K562 (cell line): ENCODE measurements at regions not wholly inside any gene's neighbourhood (a gene's known extent, or its start where the extent isn't known, plus 50 kb on each side); places are given as distances from the start of the nearest gene placed in this dataset.
A peak's percentile ranks its signal among the peaks of the same experiment; 100 is the strongest.

ENCODE experiments used
- ATF1 ChIP-seq, 2 experiments: fragments of 450-650 bp in 1 of 2; IDR thresholded peaks; 2 replicates each; pipeline ENCODE4 v1.6.1; 2016; ENCODE audit warnings: missing compliant biosample characterization in 1 of 2, missing genetic modification characterization in 1 of 2
- CBX2 ChIP-seq: fragments of 200-600 bp; sonication (generic); IDR thresholded peaks from one replicate; pipeline ENCODE4 v1.6.1; 2012; ENCODE audit warnings: mild to moderate bottlenecking, low read length, inconsistent platforms; ENCODE audit not compliant: insufficient read depth, poor library complexity, severe bottlenecking
- CBX3 ChIP-seq, 2 experiments: IDR thresholded peaks; 1 replicate in 1 of 2; 2 replicates in 1 of 2; pipeline ENCODE4 v1.6.1; 2012; ENCODE audit warnings: inconsistent platforms in 2 of 2, low read length in 2 of 2, borderline replicate concordance in 1 of 2, control low read depth in 1 of 2
- DACH1 ChIP-seq: fragments of 450-650 bp; IDR thresholded peaks from 2 replicates; pipeline ENCODE4 v1.6.1; 2018; ENCODE audit not compliant: partially characterized antibody
- MAFF ChIP-seq: IDR thresholded peaks from 2 replicates; pipeline ENCODE4 v1.6.1; 2012; ENCODE audit warnings: low read length, improper control_type of control experiment
- NR2C1 ChIP-seq, 2 experiments: fragments of 450-650 bp; IDR thresholded peaks; 2 replicates each; pipeline ENCODE4 v1.6.1; 2017; ENCODE audit warnings: mild to moderate bottlenecking in 2 of 2, antibody characterized with exemption in 1 of 2, inconsistent platforms in 1 of 2, missing compliant biosample characterization in 1 of 2, missing genetic modification characterization in 1 of 2
- RREB1 ChIP-seq: fragments of 250-450 bp; sonication (Bioruptor Pico); IDR thresholded peaks from 2 replicates; pipeline ENCODE4 v1.4.0; 2020
- SLC30A9 ChIP-seq: fragments of 250-450 bp; sonication (Bioruptor Pico); IDR thresholded peaks from 2 replicates; pipeline ENCODE4 v1.8.0; 2022; ENCODE audit warnings: mild to moderate bottlenecking, moderate library complexity
- TCF7L2 ChIP-seq: fragments of 150-350 bp; IDR thresholded peaks from 2 replicates; pipeline ENCODE4 v1.6.1; 2016; ENCODE audit warnings: low read depth, mild to moderate bottlenecking, low read length, moderate library complexity
- WHSC1 ChIP-seq: IDR thresholded peaks from one replicate; pipeline ENCODE4 v1.6.1; 2012; ENCODE audit warnings: low read length, control low read depth, inconsistent platforms
- ZKSCAN3 ChIP-seq: fragments of 250-450 bp; sonication (Bioruptor Pico); IDR thresholded peaks from 2 replicates; pipeline ENCODE4 v1.4.0; 2020
- TF ChIP-seq, protein P1 (sequence below), 2 experiments: fragments of 450-650 bp in 1 of 2; sonication (generic) in 1 of 2; formaldehyde crosslinking in 1 of 2; IDR thresholded peaks in 1 of 2; conservative IDR thresholded peaks in 1 of 2; 2 replicates each; pipeline versions ENCODE4 v1.6.1 to v1.8.1; 2016 to 2023; ENCODE audit warnings: mild to moderate bottlenecking in 2 of 2, moderate library complexity in 2 of 2, inconsistent platforms in 1 of 2, missing genetic modification reagents in 1 of 2
- TF ChIP-seq, protein P2 (sequence below): sonication (generic); formaldehyde crosslinking; IDR thresholded peaks from 2 replicates; pipeline ENCODE4 v1.8.0; 2022; ENCODE audit warnings: mild to moderate bottlenecking, missing genetic modification reagents, borderline replicate concordance
- TF ChIP-seq, protein P3 (sequence below): fragments of 450-650 bp; IDR thresholded peaks from 2 replicates; pipeline ENCODE4 v1.7.1; 2018; ENCODE audit warnings: mild to moderate bottlenecking, low read depth; ENCODE audit not compliant: partially characterized antibody

DNA sequence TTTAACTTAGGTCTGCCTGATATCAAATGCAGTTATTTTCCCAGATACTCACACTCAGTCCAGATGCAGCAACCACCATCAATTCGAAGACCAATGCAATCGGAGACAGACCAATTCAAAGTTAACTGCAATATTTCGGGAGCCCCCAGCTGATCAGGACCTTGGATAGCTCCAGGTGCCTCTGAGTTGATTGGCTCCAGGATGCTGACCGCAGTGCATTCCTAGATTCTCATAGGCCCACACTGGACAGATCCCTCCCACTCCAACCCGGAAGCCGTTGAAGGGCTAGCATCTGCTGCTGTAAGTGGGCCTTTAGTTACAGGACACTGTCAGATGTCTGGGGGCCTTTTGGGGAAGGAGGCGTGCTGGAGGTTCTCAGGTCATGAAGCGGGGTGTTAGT is 89.5 kb upstream of the ATP2B2 start (continued):
- no peak for TF ChIP-seq RREB1 (CRISPR knock-in tag)
- TF ChIP-seq ATF1 (CRISPR knock-in tag; IDR thresholded peaks at IDR 0.05) = no peak
- TF ChIP-seq ATF1 (tag; IDR thresholded peaks at IDR 0.05) = peak; percentile 64
- TF ChIP-seq CBX2 = no peak
- peak; percentile 68 for TF ChIP-seq NR2C1 (IDR thresholded peaks at IDR 0.05)
- no peak for TF ChIP-seq NR2C1 (tag; IDR thresholded peaks at IDR 0.05)
- TF ChIP-seq MAFF = no peak
- no peak for TF ChIP-seq WHSC1
- TF ChIP-seq, protein P1, sequence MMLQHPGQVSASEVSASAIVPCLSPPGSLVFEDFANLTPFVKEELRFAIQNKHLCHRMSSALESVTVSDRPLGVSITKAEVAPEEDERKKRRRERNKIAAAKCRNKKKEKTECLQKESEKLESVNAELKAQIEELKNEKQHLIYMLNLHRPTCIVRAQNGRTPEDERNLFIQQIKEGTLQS (IDR thresholded peaks at IDR 0.05) = no peak
- TF ChIP-seq, protein P1 (CRISPR knock-in tag; conservative IDR thresholded peaks at IDR 0.05) = no peak
- TF ChIP-seq DACH1 = peak; percentile 36
- TF ChIP-seq ZKSCAN3 (CRISPR knock-in tag) = no peak
- TF ChIP-seq, protein P2, sequence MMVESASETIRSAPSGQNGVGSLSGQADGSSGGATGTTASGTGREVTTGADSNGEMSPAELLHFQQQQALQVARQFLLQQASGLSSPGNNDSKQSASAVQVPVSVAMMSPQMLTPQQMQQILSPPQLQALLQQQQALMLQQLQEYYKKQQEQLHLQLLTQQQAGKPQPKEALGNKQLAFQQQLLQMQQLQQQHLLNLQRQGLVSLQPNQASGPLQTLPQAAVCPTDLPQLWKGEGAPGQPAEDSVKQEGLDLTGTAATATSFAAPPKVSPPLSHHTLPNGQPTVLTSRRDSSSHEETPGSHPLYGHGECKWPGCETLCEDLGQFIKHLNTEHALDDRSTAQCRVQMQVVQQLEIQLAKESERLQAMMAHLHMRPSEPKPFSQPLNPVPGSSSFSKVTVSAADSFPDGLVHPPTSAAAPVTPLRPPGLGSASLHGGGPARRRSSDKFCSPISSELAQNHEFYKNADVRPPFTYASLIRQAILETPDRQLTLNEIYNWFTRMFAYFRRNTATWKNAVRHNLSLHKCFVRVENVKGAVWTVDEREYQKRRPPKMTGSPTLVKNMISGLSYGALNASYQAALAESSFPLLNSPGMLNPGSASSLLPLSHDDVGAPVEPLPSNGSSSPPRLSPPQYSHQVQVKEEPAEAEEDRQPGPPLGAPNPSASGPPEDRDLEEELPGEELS = no peak
- peak; percentile 88 to 89; a peak in 2 of 3 replicates for TF ChIP-seq CBX3 (IDR thresholded peaks at IDR 0.05; ENCODE audit: borderline replicate concordance in 1 of 2, low read length in 2 of 2)
- no peak for TF ChIP-seq SLC30A9
- no peak for TF ChIP-seq TCF7L2
- TF ChIP-seq, protein P3, sequence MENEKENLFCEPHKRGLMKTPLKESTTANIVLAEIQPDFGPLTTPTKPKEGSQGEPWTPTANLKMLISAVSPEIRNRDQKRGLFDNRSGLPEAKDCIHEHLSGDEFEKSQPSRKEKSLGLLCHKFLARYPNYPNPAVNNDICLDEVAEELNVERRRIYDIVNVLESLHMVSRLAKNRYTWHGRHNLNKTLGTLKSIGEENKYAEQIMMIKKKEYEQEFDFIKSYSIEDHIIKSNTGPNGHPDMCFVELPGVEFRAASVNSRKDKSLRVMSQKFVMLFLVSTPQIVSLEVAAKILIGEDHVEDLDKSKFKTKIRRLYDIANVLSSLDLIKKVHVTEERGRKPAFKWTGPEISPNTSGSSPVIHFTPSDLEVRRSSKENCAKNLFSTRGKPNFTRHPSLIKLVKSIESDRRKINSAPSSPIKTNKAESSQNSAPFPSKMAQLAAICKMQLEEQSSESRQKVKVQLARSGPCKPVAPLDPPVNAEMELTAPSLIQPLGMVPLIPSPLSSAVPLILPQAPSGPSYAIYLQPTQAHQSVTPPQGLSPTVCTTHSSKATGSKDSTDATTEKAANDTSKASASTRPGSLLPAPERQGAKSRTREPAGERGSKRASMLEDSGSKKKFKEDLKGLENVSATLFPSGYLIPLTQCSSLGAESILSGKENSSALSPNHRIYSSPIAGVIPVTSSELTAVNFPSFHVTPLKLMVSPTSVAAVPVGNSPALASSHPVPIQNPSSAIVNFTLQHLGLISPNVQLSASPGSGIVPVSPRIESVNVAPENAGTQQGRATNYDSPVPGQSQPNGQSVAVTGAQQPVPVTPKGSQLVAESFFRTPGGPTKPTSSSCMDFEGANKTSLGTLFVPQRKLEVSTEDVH = peak; percentile 26
